Skeletal muscle satellite cell (primary cell): ENCODE measurements at regions not wholly inside any gene's neighbourhood (a gene's known extent, or its start where the extent isn't known, plus 50 kb on each side); places are given as distances from the start of the nearest gene placed in this dataset.

Experiments used
- H3K27me3 ChIP-seq: 2 replicates; pipeline ENCODE4 v1.7.0; 2013; ENCODE audit warnings: low read length; ENCODE audit not compliant: control insufficient read depth, insufficient read depth
- H3K36me3 ChIP-seq: 2 replicates; pipeline ENCODE4 v1.7.0; 2013; ENCODE audit warnings: mild to moderate bottlenecking, control low read depth, low read length; ENCODE audit not compliant: insufficient read depth
- H3K4me1 ChIP-seq: 2 replicates; pipeline ENCODE4 v1.7.0; 2013; ENCODE audit warnings: low read length; ENCODE audit not compliant: control insufficient read depth, insufficient read depth
- H3K4me2 ChIP-seq: 2 replicates; pipeline ENCODE4 v1.7.0; 2013; ENCODE audit warnings: mild to moderate bottlenecking, low read length
- H3K4me3 ChIP-seq: 2 replicates; pipeline ENCODE4 v1.7.0; 2013; ENCODE audit warnings: low read length
- H3K9ac ChIP-seq: 2 replicates; pipeline ENCODE4 v1.7.0; 2013; ENCODE audit warnings: mild to moderate bottlenecking, low read depth, low read length, moderate library complexity
- H3K9me3 ChIP-seq: replicated peaks from 2 replicates; pipeline ENCODE4 v1.7.0; 2013; ENCODE audit warnings: mild to moderate bottlenecking, control low read depth, low read length

GRCh38 chr4:186013419-186014186 is 55.4 kb upstream of the TLR3 start:
- Histone ChIP-seq H3K27me3 (no peaks in the 10 kb centered on the region), H3K4me3 (no peak overlapping the region), H3K4me2 (no peak overlapping the region), H3K4me1 (no peaks in the 10 kb centered on the region), H3K9ac (no peak overlapping the region), H3K36me3 (no peaks in the 10 kb centered on the region), H3K9me3 (no peaks in the 10 kb centered on the region)

- Histone ChIP-seq H3K4me1 (no peaks in the 10 kb centered on the region), H3K9ac (no peak overlapping the region), H3K4me3 (no peak overlapping the region), H3K36me3 (no peaks in the 10 kb centered on the region), H3K4me2 (no peak overlapping the region), H3K9me3 (no peaks in the 10 kb centered on the region), H3K27me3 (no peaks in the 10 kb centered on the region)
Measured at GRCh38 chr4:186015212-186015817, 53.6 kb upstream of the TLR3 start.

- Histone ChIP-seq H3K9ac (no peak overlapping the region), H3K27me3 (no peaks in the 10 kb centered on the region)
Measured at GRCh38 chr4:186016796-186017195, 52.2 kb upstream of the TLR3 start.

GRCh38 chr4:186017801-186018200 is 51.2 kb upstream of the TLR3 start:
- no peak overlapping the region for H3K4me2 ChIP-seq
- H3K4me1 ChIP-seq = peaks cover 2% of the 10 kb centered on the region
- no peaks in the 10 kb centered on the region for H3K9me3 ChIP-seq
- no peak overlapping the region for H3K4me3 ChIP-seq
- no peak overlapping the region for H3K9ac ChIP-seq
- no peaks in the 10 kb centered on the region for H3K27me3 ChIP-seq
- H3K36me3 ChIP-seq = no peaks in the 10 kb centered on the region

More at GRCh38 chr4:186016796-186017195, 52.2 kb upstream of the TLR3 start:
- no peak overlapping the region for H3K4me3 ChIP-seq
- no peaks in the 10 kb centered on the region for H3K36me3 ChIP-seq
- H3K4me1 ChIP-seq = peaks cover 2% of the 10 kb centered on the region
- H3K4me2 ChIP-seq = no peak overlapping the region
- H3K9me3 ChIP-seq = no peaks in the 10 kb centered on the region

GRCh38 chr4:186018261-186018660 is 50.7 kb upstream of the TLR3 start:
- Histone ChIP-seq H3K9ac (no peak overlapping the region), H3K27me3 (no peaks in the 10 kb centered on the region), H3K4me3 (no peak overlapping the region), H3K9me3 (no peaks in the 10 kb centered on the region), H3K4me2 (no peak overlapping the region), H3K36me3 (no peaks in the 10 kb centered on the region), H3K4me1 (peaks cover 2% of the 10 kb centered on the region)

GRCh38 chr4:186018784-186019183 is 50.2 kb upstream of the TLR3 start:
- Histone ChIP-seq H3K9me3 (no peaks in the 10 kb centered on the region), H3K36me3 (no peaks in the 10 kb centered on the region), H3K4me3 (no peak overlapping the region), H3K27me3 (no peaks in the 10 kb centered on the region), H3K4me2 (no peak overlapping the region), H3K4me1 (peaks cover 2% of the 10 kb centered on the region), H3K9ac (no peak overlapping the region)
